ENCODE measurements at regions not wholly inside any gene's neighbourhood (a gene's known extent, or its start where the extent isn't known, plus 50 kb on each side); places are given as distances from the start of the nearest gene placed in this dataset.

DNA sequence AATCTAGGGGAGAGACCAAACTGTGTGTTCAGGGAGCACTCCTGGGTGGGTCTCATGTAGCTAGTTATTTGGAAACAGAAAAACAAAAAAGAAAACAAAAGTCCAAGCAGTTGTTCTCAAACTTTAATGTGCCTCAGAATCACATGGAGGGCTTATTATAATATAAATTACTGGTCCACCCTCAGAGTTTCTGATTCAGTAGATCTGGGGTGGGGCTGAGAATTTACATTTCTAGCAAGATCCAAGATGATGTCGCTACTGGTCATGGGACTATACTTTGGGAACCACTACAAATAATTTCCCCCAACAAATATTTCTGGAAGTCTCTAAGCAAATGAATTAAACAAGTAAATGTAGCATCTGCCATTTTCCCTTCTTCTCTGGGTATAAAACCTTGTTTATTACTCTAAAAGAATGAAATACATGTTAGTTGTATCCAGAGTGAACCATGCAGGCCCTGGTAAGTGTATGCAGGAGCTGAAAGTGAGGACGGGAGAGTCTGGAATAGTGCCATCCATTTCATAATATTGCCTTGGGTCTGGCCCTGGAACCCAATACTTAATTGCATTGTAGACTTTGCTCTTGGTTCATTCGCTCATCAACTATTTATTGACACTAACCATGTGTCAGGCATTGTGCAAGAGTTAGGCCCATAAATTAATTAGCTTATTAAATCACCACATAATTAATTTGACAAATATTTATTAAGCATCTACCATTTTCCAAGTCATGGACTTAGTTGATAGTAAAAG is 490.8 kb downstream of the EPM2A start:
- H3K4me3 ChIP-seq (ENCODE audit: low read depth, low read length) = no peak overlapping the region

DNA sequence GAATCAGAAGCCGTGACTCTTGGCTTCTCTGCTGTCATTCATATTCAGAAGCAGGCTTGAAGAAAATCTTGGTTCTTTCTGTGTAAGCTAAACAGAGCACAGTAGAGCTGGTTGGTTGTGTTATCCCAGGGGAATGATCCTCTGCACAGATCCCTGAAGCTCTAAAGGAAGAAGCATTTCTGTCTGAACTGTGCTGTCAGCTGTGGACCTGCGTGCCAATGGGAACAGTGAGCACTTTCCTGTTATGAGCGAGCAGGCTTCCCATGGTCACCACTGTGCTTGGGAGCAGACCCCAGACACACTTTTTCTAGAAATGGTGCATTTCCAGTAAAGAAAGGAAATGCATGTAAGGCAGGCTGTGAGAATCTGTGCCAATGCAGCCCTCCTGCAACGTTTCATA is 490.2 kb downstream of the EPM2A start:
- H3K4me3 ChIP-seq (ENCODE audit: low read depth, low read length) = no peak overlapping the region

DNA sequence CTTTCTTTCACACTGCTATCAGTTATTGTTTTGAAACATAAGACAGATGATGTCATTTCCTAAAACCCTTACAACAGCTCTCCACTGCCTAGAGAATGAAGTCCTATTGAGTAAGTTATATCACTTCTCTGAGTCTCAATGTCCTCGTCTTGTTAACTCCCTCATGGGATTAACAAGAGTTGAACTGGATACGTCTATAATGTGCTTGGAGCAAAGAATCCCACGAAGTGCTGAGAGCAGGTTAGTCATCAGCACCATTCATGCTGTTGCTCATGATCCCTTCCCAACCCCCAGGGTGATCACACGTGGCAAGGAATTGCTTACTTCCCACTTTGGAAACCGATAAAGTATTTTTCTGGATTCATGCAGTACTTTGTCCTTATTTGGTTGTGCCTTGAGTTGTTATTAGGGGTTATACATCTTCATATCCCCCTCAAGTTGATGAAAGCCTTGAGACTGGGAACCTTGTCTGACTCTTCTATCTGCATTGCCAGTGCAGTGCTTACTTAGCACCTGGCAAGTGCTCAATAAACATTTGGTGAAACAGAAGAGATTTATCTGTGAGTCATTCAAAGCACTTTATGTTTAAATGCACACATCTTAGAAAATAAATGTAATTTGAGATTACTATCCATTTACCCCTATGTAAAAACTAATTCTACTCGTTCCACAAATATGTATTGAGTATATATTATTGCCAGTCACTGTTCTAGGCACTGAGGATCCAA is 487.5 kb downstream of the EPM2A start:
- no peak overlapping the region for H3K4me3 ChIP-seq (ENCODE audit: low read depth, low read length)

DNA sequence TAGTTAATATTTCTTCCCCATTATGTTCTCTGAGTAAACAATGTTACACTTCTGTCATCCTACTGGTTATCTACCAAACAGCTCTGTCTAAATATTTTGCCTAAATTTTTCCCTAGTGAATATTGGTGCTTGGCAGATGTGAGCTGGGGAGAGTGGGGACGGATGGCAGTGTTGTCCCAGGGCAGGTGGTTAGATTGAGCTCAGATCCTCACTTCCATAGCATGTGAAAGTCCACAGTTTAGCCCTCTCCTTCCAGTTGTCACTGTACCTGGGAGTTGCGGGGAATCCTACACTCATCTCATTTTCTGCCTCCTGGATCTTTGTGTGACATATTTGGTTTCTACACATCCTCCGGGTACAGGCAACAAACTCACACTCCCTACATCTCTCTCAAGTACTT is 484.9 kb downstream of the EPM2A start:
- no peak overlapping the region for H3K4me3 ChIP-seq (ENCODE audit: low read depth, low read length)

DNA sequence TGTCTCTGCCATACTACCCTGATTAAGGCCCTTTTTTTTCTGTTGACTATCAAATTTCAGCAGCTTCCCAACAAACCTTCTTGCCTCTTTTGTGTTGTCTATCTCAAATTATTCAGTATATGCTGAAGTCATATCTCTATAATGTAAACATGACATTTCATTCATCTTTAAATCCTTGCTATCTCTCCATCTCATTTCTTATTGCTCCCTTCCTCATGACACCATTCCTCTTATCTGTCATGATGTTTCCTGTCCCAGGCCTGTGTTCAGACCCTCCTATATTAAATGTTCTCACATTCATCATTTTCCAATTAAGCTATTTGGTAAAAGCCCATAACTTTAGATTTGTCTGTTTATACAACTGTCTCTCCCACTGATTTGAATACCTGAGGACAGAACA is 482.6 kb downstream of the EPM2A start:
- H3K4me3 ChIP-seq (ENCODE audit: low read depth, low read length) = no peak overlapping the region

DNA sequence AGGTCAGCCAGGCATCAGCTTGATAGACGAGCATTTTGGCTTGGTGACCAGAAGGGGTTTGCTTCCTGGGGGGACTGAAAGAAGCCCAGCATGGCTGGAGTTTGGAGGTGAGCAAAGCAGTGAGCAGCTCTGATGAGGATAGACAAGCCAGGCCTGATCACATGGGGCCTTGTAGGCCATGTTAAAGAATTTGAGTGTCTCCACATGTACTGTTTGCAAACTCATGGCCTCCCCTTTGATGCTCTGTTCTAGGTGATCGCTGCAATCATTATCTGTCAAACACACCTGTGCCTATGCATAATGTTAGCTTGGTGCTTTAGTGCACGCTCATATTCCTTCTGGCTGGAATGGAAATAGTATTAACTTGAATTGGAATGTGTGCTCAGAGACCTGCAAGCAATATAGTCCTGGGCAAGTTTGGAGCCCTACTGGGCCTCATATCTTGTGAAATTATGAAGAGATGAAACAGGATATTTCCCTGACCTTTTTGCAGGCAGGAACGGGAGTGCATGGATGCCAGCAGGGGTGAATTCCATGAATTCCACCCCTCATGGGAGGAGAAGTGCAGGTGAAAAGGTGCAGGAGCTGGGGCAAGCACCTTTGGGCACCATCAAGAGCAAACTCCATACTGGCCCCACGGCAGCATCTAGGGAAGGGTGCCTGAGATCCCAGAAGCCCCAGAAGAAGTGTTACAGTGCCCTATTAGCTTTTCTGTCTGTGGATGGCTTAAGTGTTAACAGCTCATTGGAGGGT is 480.5 kb downstream of the EPM2A start:
- no peak overlapping the region for H3K4me3 ChIP-seq (ENCODE audit: low read depth, low read length)

DNA sequence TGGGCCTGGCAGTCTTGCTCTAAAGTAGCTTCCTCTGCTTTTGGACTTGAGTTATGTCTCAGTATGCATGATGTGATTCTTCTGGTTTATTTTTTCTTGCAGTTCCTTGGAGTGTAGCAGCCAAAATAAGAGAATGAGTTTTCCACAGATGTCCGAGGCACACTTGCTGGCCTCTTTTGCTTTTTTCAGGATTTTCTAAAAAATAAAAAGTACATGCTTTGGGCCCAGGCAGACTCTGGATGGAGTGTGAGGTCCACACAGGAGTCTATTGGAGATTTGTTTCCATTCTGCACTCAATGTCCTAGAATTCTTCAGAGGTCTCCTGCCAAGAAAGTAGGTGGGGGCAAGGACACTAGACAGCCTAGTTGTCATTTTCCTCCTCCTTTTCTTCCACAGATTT is 477.6 kb downstream of the EPM2A start:
- no peak overlapping the region for H3K4me3 ChIP-seq (ENCODE audit: low read depth, low read length)

DNA sequence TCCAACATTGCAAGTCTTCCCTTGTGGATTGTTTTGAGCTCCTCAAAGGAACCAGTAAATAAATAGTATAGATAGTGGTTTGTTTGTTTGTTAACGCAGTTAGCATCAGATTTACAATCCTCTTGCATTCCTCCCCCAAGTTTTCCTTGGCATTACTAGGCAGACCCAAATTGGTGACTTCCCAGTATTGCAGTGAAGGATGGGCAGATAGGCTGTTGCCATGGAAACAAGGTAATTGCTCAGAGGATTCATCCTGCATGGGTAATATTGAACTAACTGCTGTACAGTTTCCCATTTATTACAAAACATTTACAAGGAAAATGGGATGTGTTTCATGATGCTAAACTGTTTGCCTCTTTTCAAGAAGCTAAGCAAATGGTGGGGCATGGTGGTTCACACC is 477.2 kb downstream of the EPM2A start:
- H3K4me3 ChIP-seq (ENCODE audit: low read depth, low read length) = no peak overlapping the region

DNA sequence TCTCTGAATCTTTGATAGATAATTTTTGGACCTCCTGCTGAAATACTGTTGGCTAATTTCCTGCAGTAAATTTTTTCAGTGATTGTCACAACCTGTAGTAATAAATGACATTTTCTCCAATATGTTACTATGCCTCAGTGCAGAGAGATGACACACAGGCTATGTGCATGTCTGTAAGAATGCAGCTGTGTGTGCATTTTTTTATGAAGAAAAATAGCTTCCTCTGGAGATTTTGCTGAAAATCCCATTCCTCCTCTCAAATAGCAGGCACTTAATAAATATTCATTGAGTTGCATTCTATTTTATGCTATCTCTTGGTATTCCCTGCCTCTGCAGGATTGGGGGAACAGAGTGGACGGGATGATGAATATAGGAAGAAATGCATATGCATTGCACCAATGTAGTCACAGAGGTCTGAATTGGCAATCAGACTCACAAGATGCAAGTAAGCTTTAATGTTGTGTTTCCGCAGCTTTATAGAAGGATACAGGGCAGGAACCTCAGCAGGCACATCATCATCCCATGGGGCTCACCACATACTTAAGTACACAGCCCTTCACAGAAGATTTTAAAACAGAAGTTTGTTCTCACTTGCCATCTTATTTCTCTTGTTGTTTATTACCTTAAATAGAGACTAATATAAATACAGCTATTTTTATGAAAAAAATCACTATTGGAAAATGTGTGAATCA is 474.7 kb downstream of the EPM2A start:
- no peak overlapping the region for H3K4me3 ChIP-seq (ENCODE audit: low read depth, low read length)

DNA sequence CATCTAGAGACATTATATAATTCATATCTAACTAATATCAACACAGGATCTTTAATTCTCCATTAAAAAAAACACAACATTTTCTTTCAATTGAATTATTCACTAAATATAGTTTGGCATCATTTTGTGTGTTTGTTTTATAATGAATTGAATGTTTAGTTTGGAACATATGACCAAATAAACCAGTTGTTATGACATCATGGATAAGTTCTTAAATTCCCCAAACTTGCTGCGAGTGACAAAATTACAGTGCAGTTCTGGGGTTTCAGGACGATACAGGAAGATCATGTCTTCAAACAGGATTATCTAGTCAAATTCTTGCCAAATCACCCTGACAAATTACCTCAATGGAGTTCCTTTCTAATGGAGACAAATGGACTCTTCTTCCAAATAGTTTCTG is 473.6 kb downstream of the EPM2A start:
- no peak overlapping the region for H3K4me3 ChIP-seq (ENCODE audit: low read depth, low read length)

DNA sequence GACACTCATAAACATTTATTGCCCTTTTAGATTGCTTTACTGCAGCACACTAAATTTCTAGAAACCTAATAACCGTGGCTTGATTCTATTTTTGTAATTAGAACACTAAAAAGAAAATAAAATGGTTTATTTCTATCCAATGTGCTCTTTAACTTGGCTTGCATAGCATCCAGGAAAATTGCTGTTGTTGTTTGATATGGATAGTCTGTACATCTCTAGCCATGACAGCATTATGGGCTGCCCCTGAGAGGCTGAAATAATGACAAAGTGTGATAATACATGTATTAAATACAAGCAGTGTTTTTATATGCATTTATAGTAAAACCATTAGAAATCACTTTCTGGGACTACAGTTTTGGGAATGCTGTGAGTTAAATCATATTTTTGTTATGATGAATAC is 472.5 kb downstream of the EPM2A start:
- no peak overlapping the region for H3K4me3 ChIP-seq (ENCODE audit: low read depth, low read length)

DNA sequence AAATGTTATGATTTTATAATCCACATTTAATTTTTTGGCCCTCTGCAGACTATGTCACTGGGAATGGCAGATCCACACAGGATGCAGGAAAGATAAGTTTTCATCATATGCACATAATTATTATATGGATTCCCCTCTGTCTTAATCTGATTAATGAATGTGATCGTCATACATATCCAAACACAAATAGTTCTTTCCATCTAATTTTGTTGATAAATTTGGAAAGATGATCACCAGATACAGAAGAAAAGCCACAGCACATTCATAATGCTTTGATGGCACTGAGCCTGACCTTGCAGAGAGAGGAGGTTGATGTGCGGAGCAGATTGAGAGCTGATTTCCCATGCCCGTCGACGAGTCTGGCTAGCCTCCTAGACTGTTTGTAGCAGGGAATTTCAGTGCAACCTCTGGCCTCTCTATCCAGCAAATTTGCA is 471.5 kb downstream of the EPM2A start:
- no peak overlapping the region for H3K4me3 ChIP-seq (ENCODE audit: low read depth, low read length)

DNA sequence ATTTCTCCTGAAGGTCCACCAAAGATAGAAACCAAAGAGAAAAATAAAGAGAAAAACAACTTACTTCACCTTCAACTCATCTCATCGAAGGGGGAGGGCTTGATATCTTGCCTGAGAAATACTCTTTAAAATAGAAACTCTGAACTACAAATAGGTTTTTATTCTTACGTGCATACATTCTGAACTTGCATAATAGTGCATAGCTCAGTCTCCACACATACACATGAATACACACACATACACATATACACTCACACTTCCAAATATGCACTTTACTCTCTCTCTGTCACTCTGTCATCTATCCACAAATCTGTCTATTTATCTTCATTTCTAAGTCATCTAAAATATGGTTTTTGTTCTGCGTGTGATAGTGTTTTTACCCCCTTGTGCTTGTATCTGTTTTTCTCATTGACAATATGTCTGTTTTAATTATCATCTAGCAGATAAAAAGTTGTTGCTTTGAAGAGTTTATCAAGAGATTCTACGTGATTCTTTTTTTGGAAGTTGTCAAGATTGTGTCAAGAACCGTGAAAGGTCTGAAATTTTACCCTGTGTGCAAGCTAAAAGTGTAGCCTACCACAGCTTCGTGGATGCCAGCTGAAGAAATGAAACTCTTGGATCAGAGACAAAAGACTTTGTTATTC is 468.8 kb downstream of the EPM2A start:
- no peak overlapping the region for H3K4me3 ChIP-seq (ENCODE audit: low read depth, low read length)

DNA sequence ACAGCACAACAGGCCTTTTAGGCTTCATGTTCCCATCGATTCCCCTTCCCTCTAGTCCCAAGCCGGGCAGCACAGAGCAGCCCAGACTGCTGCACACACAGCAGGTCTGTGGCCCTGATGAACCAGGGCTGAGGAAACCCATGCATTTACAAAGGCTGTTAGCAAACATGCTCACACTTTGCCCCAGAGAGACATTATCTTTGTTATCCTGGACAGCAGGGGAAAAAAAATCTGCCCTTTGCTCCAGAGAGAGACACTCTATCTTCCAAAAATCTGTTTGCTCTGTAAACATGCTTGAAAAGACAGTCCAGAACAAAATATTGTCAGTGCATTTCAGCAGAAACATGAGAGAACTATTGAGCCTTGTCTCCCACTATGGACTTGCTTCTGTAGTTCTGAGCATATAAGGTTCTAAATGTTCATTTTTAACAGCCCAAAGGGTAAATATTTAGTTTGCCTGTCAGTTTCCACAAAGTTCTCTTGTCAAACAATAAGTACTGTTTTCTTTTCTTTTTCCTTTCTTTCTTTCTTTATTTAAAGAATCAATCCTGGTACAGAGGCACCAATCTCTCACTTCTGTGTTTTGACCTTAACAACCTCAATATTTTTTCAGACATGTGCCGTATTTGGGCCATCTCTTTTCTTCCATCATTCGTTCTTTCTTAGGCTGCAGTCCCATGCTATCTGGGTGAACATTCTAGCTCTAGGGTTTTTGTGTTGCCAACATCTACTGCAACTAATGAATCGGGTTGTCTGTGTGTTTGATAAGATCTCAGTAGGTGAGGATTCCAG is 468.0 kb downstream of the EPM2A start:
- H3K4me3 ChIP-seq (ENCODE audit: low read depth, low read length) = no peak overlapping the region

DNA sequence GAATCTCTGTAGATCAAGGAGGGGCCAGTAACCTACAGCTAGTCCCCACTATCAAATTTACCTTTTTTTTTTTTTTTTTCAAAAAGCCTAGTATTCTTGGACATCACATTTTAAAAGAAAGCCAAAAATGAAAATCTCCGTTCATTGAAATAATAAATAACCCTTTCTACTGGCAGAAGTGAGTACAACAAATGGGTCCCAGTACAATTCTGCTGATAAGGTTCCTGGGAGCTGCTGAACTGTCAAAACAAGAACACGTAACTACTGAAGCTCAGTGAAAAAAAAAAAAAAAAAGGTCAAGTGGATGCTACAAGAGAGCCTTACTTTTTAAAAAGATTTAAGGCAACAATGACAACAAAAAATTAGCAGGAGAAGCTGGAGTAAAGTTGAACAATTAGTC is 464.9 kb downstream of the EPM2A start:
- no peak overlapping the region for H3K4me3 ChIP-seq (ENCODE audit: low read depth, low read length)

DNA sequence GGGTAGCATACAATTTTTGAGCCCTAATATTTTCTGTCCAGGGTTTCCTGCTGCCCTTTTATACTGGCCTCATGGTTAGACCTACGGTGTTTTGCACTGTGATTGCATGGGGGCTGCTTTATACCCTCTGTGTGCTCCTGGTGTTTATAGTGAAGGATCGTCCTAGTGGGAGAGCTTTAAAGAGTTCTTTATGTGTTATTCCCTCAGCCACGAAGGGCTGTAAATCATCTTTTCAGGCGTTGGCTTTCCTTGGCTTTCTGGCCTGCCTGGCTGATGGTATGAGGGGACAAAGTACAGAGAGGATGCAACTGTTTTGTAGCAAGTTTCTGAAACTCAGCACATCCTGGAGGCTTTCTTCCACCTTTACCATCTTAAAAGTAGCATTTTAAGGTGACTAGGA is 464.3 kb downstream of the EPM2A start:
- no peak overlapping the region for H3K4me3 ChIP-seq (ENCODE audit: low read depth, low read length)

DNA sequence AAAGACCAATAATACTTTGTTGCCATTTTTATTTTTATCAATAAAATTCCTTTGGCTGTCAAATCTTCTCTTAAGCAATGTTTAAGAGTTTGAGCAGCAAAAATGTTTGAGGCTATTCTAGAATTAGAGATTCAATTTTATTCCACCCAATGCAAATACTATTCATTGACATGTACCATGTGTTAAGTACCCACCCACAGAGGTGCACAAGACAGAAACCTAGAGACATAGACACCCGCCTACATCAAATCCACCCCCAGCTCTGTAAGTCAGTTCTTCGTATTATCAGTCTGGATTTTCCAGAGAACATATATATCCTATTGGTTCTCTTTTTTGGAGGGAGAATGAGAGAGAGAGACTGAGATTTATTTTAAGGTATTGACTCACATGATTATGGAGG is 463.7 kb downstream of the EPM2A start:
- no peak overlapping the region for H3K4me3 ChIP-seq (ENCODE audit: low read depth, low read length)

DNA sequence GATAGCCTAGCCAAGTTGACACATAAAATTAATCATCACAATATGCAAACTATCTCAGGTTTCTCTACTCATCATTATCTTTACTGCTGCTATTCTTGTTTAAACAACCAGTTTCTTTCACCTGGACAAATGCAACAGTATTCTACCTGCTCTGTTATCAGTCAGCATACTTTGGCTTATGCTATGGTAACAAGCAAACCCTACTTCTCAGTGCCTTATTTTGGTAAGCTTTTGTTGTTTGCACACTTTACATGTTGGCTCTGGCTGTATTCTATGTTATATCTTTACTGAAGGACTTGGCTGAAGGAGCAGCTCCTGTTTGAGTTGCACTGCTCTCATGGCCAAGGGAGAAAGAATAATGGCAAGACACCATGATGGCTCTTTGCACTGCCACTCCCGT is 463.1 kb downstream of the EPM2A start:
- H3K4me3 ChIP-seq (ENCODE audit: low read depth, low read length) = no peak overlapping the region

DNA sequence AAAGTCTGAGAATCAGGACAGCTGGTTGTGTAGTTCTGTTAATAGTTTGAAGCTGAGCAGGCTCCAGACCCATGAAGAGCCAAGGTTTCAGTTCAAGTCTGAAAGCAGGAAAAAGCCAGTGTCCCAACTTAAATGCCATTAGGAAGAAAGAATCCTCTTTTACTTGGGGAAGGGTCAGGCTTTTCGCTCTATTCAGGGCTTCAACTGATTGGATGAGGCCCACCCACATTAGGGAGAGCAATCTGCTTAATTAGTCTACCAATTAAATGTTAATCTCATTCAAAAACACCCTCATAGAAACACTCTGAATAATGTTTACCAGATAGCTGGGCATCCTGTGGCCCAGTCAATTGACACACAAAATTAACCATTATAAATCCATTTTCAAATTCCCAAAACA is 462.2 kb downstream of the EPM2A start:
- no peak overlapping the region for H3K4me3 ChIP-seq (ENCODE audit: low read depth, low read length)

DNA sequence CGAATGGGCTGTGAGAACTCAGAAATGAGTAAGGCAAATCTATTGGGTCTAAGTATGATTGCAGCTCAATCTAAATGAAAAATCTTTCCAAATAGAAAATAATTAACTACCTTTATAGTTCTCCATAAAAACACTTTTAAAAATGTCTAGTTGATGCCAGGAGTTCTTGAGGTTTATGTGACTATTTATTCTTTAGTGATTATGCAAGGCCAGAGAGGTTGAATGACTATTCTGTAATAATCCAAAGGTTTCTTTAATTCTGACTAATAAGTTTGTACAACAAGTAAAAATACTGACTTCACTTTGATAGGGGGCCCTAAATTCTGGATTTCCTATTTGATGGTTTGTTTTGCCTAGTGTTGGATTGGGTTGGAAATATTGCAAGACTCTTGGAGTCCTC is 461.2 kb downstream of the EPM2A start:
- no peak overlapping the region for H3K4me3 ChIP-seq (ENCODE audit: low read depth, low read length)
